ENCODE measurements at regions not wholly inside any gene's neighbourhood (a gene's known extent, or its start where the extent isn't known, plus 50 kb on each side); places are given as distances from the start of the nearest gene placed in this dataset.

DNA sequence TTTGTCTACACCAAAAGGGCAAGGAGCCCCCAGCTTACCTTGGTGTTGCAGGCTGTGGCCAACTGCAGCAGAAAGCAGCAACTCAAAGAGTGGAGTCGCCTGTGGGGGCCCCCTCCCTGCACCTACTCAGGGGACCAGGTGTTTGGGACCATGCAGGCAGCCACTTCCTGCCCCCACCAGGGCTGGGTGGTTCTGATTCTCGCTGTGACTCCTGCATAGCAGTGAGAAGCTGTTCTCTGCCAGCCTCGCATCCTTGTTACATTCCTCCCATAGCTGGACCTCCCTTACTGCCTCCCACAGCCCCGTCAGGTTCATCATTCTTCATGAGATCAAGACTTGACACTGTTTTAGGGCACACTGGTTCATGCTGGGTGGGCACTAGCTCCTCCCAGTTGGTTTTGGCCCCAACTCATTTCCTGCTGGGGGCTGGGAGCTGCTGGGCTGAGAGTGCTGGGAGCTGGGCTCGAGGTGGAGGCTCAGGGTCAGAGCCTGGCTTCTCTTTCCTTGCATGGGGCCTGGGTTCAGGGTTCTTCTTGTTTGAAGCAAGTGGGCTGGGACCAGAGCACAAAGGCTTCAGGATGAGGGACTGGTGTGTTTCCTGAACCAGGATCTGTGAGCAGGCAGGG is 146.9 kb upstream of the C1orf174 start:
- no peak for DNase-seq

DNA sequence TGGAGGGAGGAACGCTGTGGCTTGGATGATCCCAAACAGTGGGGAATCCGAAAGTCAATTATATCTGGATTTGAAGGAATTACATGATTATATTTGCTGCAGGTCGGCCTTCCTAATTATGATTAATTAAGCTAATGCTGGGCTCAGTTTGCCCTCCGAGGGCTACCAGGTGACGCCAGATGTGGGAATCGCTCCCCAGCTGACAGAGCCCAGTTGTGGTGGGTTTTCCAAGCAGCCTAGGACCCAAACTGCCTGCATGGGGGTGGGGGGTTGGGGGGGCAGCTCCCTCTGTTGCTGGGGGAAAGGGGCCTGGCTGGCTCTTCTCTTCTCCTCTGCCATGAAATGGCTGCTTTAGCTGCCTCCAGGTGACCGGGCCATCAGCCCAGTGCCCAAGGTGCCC is 147.6 kb upstream of the C1orf174 start:
- no peak for DNase-seq

DNA sequence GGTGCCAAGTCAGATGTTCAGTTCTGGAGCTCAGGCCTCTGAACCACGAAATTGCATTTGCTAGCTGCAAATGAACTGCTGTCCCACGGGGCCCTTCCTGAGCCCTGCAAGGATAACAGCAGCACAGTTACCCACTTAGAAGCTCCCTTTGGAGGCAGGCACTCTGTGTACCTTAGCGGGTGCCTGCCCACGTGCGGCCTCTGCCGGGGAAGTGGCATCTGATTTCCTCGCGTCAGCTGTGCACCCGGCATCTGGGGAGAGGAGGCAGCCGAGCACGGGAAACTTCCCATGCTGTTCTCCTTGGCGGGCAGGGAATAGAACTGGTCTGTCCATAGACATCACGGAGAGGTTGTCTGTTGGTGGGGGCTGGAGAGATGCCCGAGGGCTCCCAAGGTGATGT is 148.0 kb upstream of the C1orf174 start:
- DNase-seq = no peak

- DNase-seq = no peak
Measured at GRCh38 chr1:4048921-4049320, 148.8 kb upstream of the C1orf174 start.

DNA sequence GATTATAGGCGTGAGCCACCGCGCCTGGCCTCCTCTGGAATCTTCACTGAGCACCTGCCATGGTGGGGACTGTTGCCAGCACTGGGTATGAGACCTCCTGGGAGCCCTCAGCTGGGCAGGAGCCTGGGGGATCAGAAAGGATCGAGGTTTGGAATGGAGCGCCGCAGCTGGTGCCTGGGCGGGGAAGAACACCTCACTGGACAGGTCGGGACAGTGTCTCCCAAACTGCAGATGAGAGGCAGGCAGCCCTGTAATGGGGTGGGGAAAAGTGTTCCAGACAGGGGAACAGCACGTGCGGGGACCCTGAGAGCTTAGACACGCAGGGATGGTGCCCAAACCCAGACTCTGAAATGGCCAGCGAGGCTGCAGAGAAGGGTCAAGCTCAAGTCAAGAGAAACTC is 150.9 kb upstream of the C1orf174 start:
- no peak for DNase-seq

DNA sequence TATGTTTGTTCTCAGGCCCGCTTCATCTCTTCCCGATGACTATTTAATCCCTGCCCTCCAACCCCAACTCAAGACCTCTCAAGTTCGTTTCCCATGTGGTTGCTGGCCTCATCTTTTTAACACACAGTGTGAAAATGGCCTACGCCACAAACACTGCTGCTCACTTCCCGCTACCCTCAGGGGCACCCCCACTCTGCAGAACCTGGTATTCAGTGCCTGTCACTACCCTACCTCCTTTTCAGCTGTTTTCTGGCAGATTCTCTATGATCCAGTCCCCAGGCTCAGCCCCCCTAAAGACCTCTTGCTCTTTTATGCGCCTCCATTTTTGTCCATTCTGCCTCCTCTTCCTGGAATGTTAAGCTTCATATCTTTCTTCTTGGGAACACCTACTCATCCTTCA is 152.6 kb upstream of the C1orf174 start:
- DNase-seq = no peak

GRCh38 chr1:4053160-4053748 is 153.2 kb upstream of the C1orf174 start:
- no peak for DNase-seq

GRCh38 chr1:4053774-4054173 is 153.7 kb upstream of the C1orf174 start:
- no peak for DNase-seq

DNA sequence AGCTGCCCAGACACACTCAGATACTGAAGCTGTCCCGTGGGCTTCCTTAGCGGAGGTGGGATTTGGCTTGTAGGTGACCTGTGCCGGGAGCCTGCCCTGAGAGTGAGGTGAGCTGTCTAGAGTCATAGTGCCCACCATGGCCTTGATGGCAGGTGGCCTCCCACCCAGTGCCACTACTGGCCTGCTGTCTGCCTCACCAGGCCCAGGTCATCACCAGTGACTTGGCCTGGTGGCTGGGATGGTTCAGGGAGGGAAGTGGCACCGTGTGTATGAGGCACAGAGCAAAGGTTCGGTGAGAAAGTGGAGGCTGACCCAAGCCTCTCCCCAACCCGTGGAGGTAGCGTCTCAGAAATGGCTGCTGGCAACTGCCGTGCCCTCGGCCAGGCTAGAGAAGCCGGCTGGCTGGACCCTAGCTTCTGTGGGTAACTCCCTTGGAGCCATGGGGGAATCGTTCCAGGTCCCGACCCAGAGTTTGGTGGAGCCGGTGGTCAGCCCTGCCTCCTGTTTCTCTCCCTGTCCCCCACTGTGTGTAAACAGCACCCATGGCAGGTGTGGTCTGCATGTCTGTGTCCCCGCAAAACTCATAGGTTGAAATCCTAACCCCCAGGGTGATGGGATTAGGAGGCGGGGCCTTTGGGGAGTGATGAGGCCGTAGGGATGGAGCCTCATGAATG is 155.4 kb upstream of the C1orf174 start:
- no peak for DNase-seq

GRCh38 chr1:4056422-4056821 is 156.3 kb upstream of the C1orf174 start:
- DNase-seq = no peak

DNA sequence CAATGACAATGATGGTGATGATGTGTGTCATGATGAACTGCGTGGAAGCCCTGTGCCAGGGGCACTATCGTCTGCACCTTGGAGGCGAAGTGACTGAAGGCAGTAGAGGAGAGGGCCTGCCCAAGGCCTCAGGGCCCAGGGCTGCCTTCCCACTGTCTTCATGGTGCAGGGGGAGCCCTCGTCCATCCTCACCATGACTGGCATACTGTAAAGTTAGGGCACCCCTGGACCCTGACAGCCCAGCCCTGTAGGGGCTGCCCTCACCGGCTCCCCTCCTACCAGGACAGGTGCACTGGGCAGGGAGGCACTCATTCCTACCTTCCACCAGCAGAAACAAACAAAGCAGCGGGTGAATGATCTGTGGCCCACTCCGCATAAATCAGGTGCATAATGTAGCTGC is 156.9 kb upstream of the C1orf174 start:
- no peak for DNase-seq

DNA sequence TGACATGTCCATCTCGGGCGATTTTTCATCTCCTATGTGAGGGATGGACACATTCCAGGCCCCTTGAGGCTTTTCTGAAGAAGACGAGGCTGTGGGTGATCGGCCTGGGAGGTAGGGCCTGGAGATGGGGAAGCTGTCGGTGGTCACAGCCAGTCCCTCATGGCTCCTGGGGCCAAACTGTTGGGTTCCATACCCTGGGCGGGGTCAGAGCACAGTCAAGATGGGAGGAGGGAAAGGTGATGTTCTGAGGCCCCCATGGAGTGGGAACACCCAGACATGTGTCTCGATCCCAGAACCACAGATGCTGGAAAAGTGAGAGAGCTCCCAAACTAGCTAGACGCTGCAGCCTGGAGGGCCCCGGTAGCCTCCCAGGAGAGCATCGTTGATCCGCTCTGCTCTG is 157.5 kb upstream of the C1orf174 start:
- DNase-seq = no peak

- no peak for DNase-seq
Measured at GRCh38 chr1:4058122-4058521, 158.1 kb upstream of the C1orf174 start.

DNA sequence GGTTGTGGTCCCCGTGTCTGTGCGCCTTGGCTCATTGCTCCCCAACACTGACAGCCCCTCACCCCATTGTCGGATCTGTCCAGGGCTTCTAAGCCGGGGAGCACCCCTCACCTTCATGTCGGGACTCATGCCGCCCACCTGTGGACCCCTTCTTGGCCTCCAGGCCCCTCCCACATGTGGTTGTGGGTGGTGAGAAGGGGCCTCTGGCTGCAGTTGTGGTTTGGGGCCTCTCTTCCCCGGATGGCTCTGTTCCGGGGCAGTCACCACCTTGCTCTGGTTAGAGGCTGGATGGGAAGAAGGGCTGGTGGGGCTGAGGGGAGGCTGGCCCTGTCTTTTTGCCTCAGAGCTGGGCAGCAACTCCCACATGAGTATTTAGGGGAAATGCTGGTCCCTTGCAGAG is 158.6 kb upstream of the C1orf174 start:
- DNase-seq = no peak

DNA sequence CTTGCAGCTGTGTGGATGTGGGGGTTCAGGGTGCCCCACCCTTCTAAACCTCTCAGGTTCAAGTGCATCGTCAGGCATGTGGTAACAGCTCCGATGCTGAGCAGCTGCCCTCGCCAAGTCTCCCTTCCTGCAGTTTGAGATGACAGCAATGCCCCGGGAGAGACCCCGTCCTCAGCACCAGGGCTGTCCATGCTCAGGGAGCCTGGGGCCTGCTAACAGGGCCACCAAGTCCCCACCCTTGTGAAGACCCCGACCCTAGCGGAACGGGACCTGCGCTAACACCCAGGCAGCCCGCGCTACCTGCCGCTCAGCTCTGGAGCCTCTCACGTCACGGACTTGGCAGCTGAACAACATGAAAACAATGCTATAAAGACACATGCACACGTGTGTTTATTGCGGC is 159.2 kb upstream of the C1orf174 start:
- no peak for DNase-seq

DNA sequence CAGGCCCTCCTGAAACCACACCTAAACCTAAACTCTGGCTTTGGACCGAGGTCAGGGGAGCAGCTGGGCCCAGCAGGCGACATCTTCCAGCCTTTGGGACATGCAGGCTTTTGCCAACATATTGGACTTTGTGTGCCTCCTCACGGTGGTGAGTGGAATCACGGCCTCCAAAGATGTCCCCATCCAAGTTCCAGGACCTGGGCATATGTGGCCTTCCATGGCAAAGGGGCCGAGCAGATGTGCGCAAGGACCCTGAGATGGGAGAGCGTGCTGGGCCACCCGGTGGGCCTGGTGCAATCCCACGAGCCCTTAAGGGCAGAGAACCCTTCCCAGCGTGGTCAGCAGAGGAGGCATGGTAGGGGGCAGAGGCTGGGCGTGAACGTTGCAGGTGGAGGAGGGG is 160.8 kb upstream of the C1orf174 start:
- no peak for DNase-seq

- no peak for DNase-seq
Measured at GRCh38 chr1:4061521-4062031, 161.5 kb upstream of the C1orf174 start.

DNA sequence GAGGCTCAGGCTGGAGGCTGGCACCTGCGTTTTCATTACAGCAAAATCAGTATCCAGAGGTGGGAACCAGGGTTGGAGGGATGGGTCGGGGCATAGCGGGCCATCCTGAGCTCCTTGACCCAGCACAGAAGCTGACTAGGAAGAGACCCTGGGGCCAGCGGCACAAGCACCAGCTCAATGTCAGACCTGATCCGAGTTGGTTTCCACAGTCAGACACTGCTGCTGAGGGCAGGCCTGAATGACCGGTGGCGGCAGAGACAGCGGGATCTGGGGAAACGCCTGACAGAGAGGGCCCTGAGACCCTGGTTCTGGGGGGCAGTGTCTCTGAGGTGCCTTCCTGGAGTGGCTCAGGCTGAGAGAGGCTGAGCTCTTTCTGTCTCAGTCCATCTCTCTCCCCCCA is 162.0 kb upstream of the C1orf174 start:
- no peak for DNase-seq

DNA sequence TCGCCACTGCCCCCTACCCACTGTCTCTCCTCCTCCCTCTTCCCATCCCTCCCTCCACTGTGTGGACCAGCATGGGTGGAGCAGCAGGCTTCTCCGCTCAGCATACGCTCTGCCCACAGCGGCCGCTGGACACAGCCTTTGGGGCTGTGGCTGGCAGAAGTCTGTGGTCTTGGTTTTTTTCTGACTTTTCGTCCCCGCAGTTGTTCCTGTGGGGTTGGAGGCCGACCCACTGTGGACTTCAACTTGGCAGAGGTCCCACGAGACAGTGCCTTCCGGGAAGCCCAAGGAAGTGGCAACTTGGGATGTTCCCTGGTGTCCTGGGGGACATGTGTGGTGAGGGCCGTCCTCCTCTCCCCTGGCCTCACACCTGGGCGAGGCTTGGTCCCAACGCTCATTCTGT is 162.5 kb upstream of the C1orf174 start:
- no peak for DNase-seq

DNA sequence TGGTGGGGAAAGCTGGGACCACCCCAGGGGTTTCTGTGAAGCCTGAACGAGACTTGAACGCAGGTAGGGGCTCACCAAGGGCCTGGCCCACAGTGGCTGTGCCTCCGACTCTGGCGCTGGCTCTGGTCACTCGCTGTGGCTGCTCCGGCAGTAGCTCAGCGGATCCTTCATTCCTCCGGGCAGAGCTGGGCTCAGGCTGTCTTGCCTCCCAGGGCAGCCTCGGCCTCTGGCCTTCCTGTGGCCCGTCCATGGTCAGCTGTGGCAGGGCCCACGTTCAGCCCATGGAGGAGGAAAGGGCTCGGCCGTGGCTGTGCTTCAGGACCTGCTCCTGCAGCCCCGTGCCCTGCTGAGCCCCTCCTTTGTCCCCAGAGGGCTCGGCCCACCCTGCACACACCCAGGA is 162.9 kb upstream of the C1orf174 start:
- DNase-seq = no peak

- DNase-seq = no peak
Measured at GRCh38 chr1:4063516-4063915, 163.4 kb upstream of the C1orf174 start.

DNA sequence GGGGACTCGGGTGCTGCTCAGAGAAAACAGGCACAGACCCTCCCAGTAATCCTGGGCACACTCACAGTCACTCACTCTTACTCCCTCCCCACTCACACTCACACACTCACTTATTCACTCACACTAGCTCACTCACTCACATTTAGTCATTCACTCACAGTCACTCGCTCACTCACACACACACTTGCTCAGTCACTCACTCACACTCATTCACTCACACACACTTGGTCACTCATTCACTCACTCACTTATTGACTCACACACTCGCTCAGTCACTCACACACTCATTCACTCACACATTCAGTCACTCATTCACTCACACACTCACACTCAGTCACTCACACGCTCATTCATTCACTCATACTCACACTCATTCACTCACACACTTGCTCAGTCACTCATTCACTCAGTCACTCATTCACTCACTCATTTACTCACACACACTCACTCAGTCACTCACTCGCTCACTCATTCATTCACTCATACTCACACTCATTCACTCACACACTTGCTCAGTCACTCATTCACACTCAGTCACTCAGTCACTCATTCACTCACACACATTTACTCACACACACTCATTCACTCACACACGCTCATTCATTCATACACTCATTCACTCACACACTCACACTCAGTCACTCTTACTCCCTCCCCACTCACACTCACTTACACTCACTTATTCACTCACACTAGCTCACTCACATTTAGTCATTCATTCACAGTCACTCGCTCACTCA is 164.2 kb upstream of the C1orf174 start:
- no peak for DNase-seq

DNA sequence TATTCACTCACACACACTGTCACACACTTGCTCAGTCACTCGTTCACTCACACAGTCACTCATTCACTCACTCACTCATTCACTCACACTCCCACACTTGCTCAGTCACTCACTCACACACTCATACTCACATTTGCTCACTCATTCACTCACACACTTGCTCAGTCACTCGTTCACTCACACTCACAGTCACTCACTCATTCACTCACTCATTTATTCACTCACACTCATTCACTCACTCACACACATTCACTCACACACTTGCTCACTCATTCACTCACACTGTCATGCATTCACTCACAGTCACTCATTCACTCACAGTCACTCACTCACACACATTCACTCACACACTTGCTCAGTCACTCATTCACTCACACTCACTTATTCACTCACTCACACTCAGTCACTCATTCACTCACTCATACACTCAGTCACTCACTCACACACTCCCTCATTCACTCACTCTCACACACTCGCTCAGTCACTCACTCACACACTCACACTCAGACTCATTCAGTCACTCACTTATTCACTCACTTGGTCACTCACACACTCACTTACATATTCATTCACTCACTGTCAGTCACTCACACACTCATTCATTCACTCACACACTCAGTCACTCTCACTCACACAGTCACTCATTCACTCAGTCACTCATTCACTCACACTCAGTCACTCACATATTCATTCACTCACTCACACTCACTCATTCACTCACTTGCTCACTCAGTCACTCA is 167.0 kb upstream of the C1orf174 start:
- DNase-seq = no peak
